Parathyroid adenoma (tissue), 2 donors: ENCODE measurements at regions not wholly inside any gene's neighbourhood (a gene's known extent, or its start where the extent isn't known, plus 50 kb on each side); places are given as distances from the start of the nearest gene placed in this dataset.

Source experiments
- H2AFZ ChIP-seq: fragments of 300-600 bp; sonication (generic); one replicate; pipeline ENCODE4 v1.7.0; 2017; ENCODE audit warnings: antibody characterized with exemption, mild to moderate bottlenecking
- H3K27ac ChIP-seq: fragments of 300-600 bp; sonication (generic); one replicate; pipeline ENCODE4 v1.7.0; 2017
- H3K27me3 ChIP-seq: fragments of 300-600 bp; sonication (generic); one replicate; pipeline ENCODE4 v1.7.0; 2017; ENCODE audit warnings: low read length; ENCODE audit not compliant: control insufficient read depth, insufficient read depth
- H3K36me3 ChIP-seq: fragments of 300-600 bp; sonication (generic); one replicate; pipeline ENCODE4 v1.7.0; 2017; ENCODE audit warnings: low read length; ENCODE audit not compliant: control insufficient read depth, insufficient read depth
- H3K4me1 ChIP-seq: fragments of 300-600 bp; sonication (generic); one replicate; pipeline ENCODE4 v1.7.0; 2017; ENCODE audit warnings: control low read depth
- H3K4me2 ChIP-seq: fragments of 300-600 bp; sonication (generic); one replicate; pipeline ENCODE4 v1.7.0; 2017; ENCODE audit warnings: low read length
- H3K4me3 ChIP-seq: fragments of 300-600 bp; sonication (generic); one replicate; pipeline ENCODE4 v1.7.0; 2017; ENCODE audit warnings: low read depth, low read length
- H3K79me2 ChIP-seq: fragments of 300-600 bp; sonication (generic); one replicate; pipeline ENCODE4 v1.7.0; 2017; ENCODE audit warnings: control low read depth
- H3K9ac ChIP-seq: fragments of 300-600 bp; sonication (generic); one replicate; pipeline ENCODE4 v1.7.0; 2017; ENCODE audit warnings: mild to moderate bottlenecking
- H3K9me3 ChIP-seq: fragments of 300-600 bp; sonication (generic); one replicate; pipeline ENCODE4 v1.7.0; 2017; ENCODE audit warnings: low read length; ENCODE audit not compliant: control insufficient read depth
- TF ChIP-seq, protein P1 (sequence below): fragments of 300-600 bp; sonication (generic); IDR thresholded peaks from one replicate; pipeline ENCODE4 v1.7.0; 2017; ENCODE audit warnings: antibody characterized with exemption, mild to moderate bottlenecking
- donor health status: primary hyperparathyroidism.

DNA sequence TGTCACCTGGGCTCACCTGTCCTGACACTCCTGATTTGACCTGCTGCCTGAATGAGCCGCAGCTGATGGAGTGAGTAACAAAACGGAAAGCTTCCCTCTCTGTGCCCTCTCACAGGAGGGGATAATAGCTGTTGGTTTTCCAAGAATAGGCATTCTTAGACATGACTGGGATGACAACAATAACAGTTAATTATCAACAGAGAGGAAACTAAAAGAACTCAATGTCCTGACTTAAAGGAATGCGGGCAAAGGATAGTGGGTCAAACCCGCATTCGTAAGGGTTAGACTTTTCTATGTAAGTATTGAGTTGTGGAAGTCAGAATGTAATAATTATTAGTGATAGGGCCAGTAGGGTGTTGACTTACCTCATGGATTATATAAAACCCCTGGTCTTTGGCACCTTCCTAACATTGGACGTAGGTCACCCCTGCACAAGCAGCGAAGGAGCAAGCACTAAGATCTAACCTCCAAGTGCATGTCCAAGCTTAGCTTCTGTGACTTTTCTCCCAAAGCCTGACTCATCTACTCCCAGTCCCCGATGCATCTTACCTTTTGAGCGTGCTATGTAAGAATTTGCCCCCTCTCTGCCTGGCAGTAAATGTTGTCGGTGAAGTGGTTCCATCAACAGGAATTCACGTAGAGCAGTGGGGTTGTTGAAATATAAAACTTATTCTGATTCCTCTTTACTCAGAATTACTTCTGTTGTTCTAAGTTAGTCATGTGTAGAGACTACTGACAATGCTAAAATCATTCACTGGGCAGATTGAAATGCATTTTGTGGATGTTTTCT is 442.3 kb downstream of the FGF9 start:
- TF ChIP-seq, protein P1, sequence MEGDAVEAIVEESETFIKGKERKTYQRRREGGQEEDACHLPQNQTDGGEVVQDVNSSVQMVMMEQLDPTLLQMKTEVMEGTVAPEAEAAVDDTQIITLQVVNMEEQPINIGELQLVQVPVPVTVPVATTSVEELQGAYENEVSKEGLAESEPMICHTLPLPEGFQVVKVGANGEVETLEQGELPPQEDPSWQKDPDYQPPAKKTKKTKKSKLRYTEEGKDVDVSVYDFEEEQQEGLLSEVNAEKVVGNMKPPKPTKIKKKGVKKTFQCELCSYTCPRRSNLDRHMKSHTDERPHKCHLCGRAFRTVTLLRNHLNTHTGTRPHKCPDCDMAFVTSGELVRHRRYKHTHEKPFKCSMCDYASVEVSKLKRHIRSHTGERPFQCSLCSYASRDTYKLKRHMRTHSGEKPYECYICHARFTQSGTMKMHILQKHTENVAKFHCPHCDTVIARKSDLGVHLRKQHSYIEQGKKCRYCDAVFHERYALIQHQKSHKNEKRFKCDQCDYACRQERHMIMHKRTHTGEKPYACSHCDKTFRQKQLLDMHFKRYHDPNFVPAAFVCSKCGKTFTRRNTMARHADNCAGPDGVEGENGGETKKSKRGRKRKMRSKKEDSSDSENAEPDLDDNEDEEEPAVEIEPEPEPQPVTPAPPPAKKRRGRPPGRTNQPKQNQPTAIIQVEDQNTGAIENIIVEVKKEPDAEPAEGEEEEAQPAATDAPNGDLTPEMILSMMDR: no peak
- H3K9ac ChIP-seq: no peak overlapping the region
- H2AFZ ChIP-seq: no peak overlapping the region
- H3K4me2 ChIP-seq: no peak overlapping the region
- no peaks in the 10 kb centered on the region for H3K79me2 ChIP-seq
- no peaks in the 10 kb centered on the region for H3K27me3 ChIP-seq
- no peak overlapping the region for H3K27ac ChIP-seq
- no peaks in the 10 kb centered on the region for H3K36me3 ChIP-seq
- no peaks in the 10 kb centered on the region for H3K9me3 ChIP-seq
- H3K4me3 ChIP-seq: no peak overlapping the region
- no peaks in the 10 kb centered on the region for H3K4me1 ChIP-seq

DNA sequence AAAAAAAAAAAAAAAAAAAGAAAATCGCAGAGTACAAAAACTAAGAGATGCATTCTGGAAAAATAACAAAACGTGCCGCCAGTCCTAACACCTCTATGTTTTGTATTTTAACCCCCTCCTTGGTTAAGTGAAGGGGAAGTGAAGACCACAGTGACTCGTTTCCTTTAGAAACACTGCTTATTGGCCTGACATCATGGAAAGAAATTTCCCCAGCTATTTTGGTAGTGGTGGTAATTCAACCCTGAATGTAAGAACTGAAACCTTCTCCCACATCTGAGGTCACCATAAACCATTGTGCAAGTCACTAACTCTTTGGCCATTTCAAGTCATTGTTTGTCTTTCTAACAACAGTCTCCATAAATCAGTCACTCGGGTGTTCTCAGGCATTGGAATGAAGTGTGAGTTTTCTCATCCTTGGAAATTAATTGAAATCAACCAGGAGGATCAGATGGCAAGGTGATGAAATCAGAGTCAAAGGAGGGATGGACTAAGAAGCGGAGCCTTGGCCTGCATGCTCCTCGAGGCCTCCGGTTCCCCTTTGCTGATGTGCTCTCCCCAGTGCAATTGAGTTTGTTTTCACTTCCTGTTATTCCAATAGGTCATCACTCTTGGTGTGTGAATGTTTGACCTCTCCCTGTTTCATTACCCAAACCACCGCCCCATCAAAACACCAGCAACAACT is 443.9 kb downstream of the FGF9 start:
- no peaks in the 10 kb centered on the region for H3K9me3 ChIP-seq
- H3K9ac ChIP-seq: no peak overlapping the region
- no peak overlapping the region for H3K27ac ChIP-seq
- TF ChIP-seq, protein P1: no peak
- H3K79me2 ChIP-seq: no peaks in the 10 kb centered on the region
- no peaks in the 10 kb centered on the region for H3K36me3 ChIP-seq
- no peaks in the 10 kb centered on the region for H3K4me1 ChIP-seq
- no peaks in the 10 kb centered on the region for H3K27me3 ChIP-seq
- H3K4me3 ChIP-seq: no peak overlapping the region
- H3K4me2 ChIP-seq: no peak overlapping the region
- no peak overlapping the region for H2AFZ ChIP-seq

DNA sequence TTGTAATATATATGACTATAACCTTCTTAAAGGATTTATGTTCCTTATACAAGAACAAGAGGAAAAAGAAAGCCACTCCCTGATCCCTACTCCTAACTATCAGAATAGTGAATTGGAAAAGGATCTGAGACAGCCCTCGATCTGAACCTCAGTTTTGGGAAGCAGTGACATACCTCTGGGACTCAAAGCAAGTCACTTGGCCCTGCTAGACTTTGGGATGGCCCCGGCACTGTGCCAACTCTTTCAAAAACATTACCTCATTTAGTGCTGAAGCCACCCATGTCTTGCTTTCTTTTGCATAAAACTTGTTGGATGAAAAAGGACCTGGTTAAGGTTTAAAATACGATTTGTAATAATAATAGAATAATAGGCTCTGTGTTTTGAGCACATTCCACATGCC is 447.3 kb downstream of the FGF9 start:
- H3K27ac ChIP-seq: no peak overlapping the region
- no peaks in the 10 kb centered on the region for H3K9me3 ChIP-seq
- H3K9ac ChIP-seq: no peak overlapping the region
- TF ChIP-seq, protein P1: no peak
- no peaks in the 10 kb centered on the region for H3K4me1 ChIP-seq
- H2AFZ ChIP-seq: no peak overlapping the region
- H3K4me2 ChIP-seq: no peak overlapping the region
- H3K79me2 ChIP-seq: no peaks in the 10 kb centered on the region
- no peaks in the 10 kb centered on the region for H3K36me3 ChIP-seq
- no peak overlapping the region for H3K4me3 ChIP-seq
- no peaks in the 10 kb centered on the region for H3K27me3 ChIP-seq

DNA sequence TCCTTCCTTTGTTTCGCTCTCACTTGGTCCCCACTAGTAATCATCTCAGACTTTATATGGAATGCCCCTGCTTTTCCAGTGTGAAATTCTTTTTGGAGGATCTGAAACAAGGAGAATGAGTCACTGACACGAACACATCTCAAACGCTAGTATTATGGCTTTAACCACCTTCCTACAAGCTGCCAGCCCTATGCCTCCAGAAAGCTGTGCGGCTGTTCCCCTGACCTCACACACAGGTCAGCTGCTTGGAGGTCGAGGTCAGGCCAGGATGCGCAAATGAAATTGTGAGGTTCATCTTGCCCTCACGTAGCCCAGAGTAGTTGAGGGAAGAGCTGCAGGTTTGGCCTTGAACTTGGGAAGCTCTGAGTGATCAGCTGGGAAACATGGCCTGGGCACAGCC is 449.8 kb downstream of the FGF9 start:
- Histone ChIP-seq H3K4me1 (no peaks in the 10 kb centered on the region), H2AFZ (no peak overlapping the region), H3K9me3 (no peaks in the 10 kb centered on the region), H3K4me3 (no peak overlapping the region), H3K4me2 (no peak overlapping the region), H3K36me3 (no peaks in the 10 kb centered on the region), H3K27ac (no peak overlapping the region), H3K9ac (no peak overlapping the region), H3K79me2 (no peaks in the 10 kb centered on the region), H3K27me3 (no peaks in the 10 kb centered on the region)
- TF ChIP-seq, protein P1: no peak
